Ishikawa (cell line): ENCODE measurements at regions not wholly inside any gene's neighbourhood (a gene's known extent, or its start where the extent isn't known, plus 50 kb on each side); places are given as distances from the start of the nearest gene placed in this dataset.

Experiments
- CEBPB ChIP-seq: IDR thresholded peaks from 2 replicates; pipeline ENCODE4 v1.6.1; 2012
- CREB1 ChIP-seq: IDR thresholded peaks from 2 replicates; pipeline ENCODE4 v1.6.1; 2012; ENCODE audit warnings: low read depth
- EGR1 ChIP-seq: IDR thresholded peaks from 2 replicates; pipeline ENCODE4 v1.6.1; 2012
- EP300 ChIP-seq: IDR thresholded peaks from 2 replicates; pipeline ENCODE4 v1.6.1; 2012; ENCODE audit warnings: borderline replicate concordance
- FOXM1 ChIP-seq: IDR thresholded peaks from 2 replicates; pipeline ENCODE4 v1.6.1; 2012; ENCODE audit warnings: low read depth, borderline replicate concordance
- MAX ChIP-seq: IDR thresholded peaks from 2 replicates; pipeline ENCODE4 v1.6.1; 2012
- NFIC ChIP-seq: IDR thresholded peaks from 2 replicates; pipeline ENCODE4 v1.6.1; 2012
- RAD21 ChIP-seq: IDR thresholded peaks from 2 replicates; pipeline ENCODE4 v1.6.1; 2012; ENCODE audit warnings: low read depth
- REST ChIP-seq: IDR thresholded peaks from 2 replicates; pipeline ENCODE4 v1.6.1; 2012; ENCODE audit warnings: low read depth, mild to moderate bottlenecking
- TAF1 ChIP-seq: IDR thresholded peaks from 2 replicates; pipeline ENCODE4 v1.6.1; 2012; ENCODE audit warnings: low read depth, mild to moderate bottlenecking
- TCF12 ChIP-seq: IDR thresholded peaks from 2 replicates; pipeline ENCODE4 v1.6.1; 2012; ENCODE audit warnings: low read depth
- TEAD4 ChIP-seq: IDR thresholded peaks from 2 replicates; pipeline ENCODE4 v1.6.1; 2012
- USF1 ChIP-seq: IDR thresholded peaks from 2 replicates; pipeline ENCODE4 v1.6.1; 2012
- YY1 ChIP-seq: IDR thresholded peaks from 2 replicates; pipeline ENCODE4 v1.6.1; 2012; ENCODE audit warnings: low read depth
- ZBTB7A ChIP-seq: IDR thresholded peaks from 2 replicates; pipeline ENCODE4 v1.6.1; 2012; ENCODE audit warnings: low read depth

- TF ChIP-seq FOXM1 (no peak), USF1 (no peak), CEBPB (no peak), CREB1 (no peak), EGR1 (no peak), NFIC (no peak), TAF1 (no peak), MAX (no peak), TEAD4 (no peak), RAD21 (no peak), YY1 (no peak)
These were observed 80.8 kb downstream of the C21orf91 start for GRCh38 chr21:17738176-17738953.

- TF ChIP-seq TEAD4: no peak
- no peak for TF ChIP-seq USF1
- no peak for TF ChIP-seq CEBPB
- TF ChIP-seq EGR1: no peak
- no peak for TF ChIP-seq TAF1
- no peak for TF ChIP-seq FOXM1
- TF ChIP-seq ZBTB7A: no peak
- no peak for TF ChIP-seq CREB1
- no peak for TF ChIP-seq EP300
- no peak for TF ChIP-seq TCF12
These were observed 83.1 kb downstream of the C21orf91 start for GRCh38 chr21:17736072-17736471.

- no peak for TF ChIP-seq NFIC
- no peak for TF ChIP-seq ZBTB7A
- TF ChIP-seq EGR1: no peak
- no peak for TF ChIP-seq CEBPB
These were observed 85.9 kb downstream of the C21orf91 start for GRCh38 chr21:17733209-17733608.

GRCh38 chr21:17732306-17732705, 86.8 kb downstream of the C21orf91 start:
- TF ChIP-seq NFIC (0 out of 2 replicates have a peak, but pooled peaks have one; percentile 11), FOXM1 (no peak)

GRCh38 chr21:17731554-17731953, 87.6 kb downstream of the C21orf91 start:
- no peak for TF ChIP-seq RAD21
- TF ChIP-seq TAF1: no peak
- no peak for TF ChIP-seq NFIC
- TF ChIP-seq EP300: no peak
- no peak for TF ChIP-seq CEBPB
- no peak for TF ChIP-seq TCF12
- no peak for TF ChIP-seq YY1
- TF ChIP-seq CREB1: no peak
- no peak for TF ChIP-seq MAX
- TF ChIP-seq FOXM1: no peak

GRCh38 chr21:17730782-17731181, 88.4 kb downstream of the C21orf91 start:
- TF ChIP-seq REST: no peak

- TF ChIP-seq USF1 (no peak), TAF1 (no peak), REST (no peak), CEBPB (no peak), ZBTB7A (no peak), RAD21 (no peak), EP300 (no peak), NFIC (no peak), FOXM1 (no peak), TCF12 (no peak), YY1 (no peak), EGR1 (no peak)
These were observed 89.7 kb downstream of the C21orf91 start for GRCh38 chr21:17729455-17729854.
